ENCODE measurements at regions not wholly inside any gene's neighbourhood (a gene's known extent, or its start where the extent isn't known, plus 50 kb on each side); places are given as distances from the start of the nearest gene placed in this dataset.
"Not testable (repeated sequence)": the region's sequence is repeated elsewhere in the genome, so short reads cannot be mapped to it uniquely, and the experiment has no call there.

- TF ChIP-seq CTCF, POLR2A (IDR thresholded peaks at IDR 0.05): not testable (repeated sequence)
These were observed 107.1 kb upstream of the ARID1B start for GRCh38 chr6:156670097-156670496.

Measured in body of pancreas (tissue), 4 donors.